ENCODE measurements at regions not wholly inside any gene's neighbourhood (a gene's known extent, or its start where the extent isn't known, plus 50 kb on each side); places are given as distances from the start of the nearest gene placed in this dataset.

GRCh38 chr3:43180694-43181093 is 74.8 kb upstream of the POMGNT2 start:
- H3K4me1 ChIP-seq (ENCODE audit: control insufficient read depth, insufficient read depth, low read length), result no peaks in the 10 kb centered on the region
- DNase-seq (ENCODE audit: low read depth, low spot score) (no peak), ATAC-seq (no peak)
- TF ChIP-seq CTCF (IDR thresholded peaks at IDR 0.05) (no peak), TCF7L2 (IDR thresholded peaks at IDR 0.05; ENCODE audit: low read depth, low read length) (no peak), SIN3A (IDR thresholded peaks at IDR 0.05; ENCODE audit: borderline replicate concordance, insufficient read depth, low read depth, low read length) (no peak), POLR2AphosphoS5 (IDR thresholded peaks at IDR 0.05; ENCODE audit: low read depth, low read length) (no peak), REST (IDR thresholded peaks at IDR 0.05; ENCODE audit: insufficient read depth in 1 of 2, low read depth in 2 of 2, low read length in 1 of 2) (no peak)
- CTCF ChIA-PET, result no interaction called here
- BruUV-seq (replicated peaks), result no TSS peak
- H3K4me3 ChIP-seq (ENCODE audit: low read depth in 2 of 2, low read length in 2 of 2), result no peak overlapping the region
- intact Hi-C loops (cut with micrococcal nuclease; ENCODE audit: unreplicated experiment), result no loop called here
- H3K9me3 ChIP-seq (ENCODE audit: control insufficient read depth, insufficient read depth, low read depth, low read length), result no peaks in the 10 kb centered on the region
- no peaks in the 10 kb centered on the region for H3K27me3 ChIP-seq (ENCODE audit: control insufficient read depth, insufficient read depth, low read length)
- POLR2A ChIA-PET, result no interaction called here
- in situ Hi-C loops (cut with HindIII; ENCODE audit: low pct_unique_long_range_greater_than_20kb, low sequenced_read_pairs), result no loop called here
- H3K36me3 ChIP-seq (ENCODE audit: control insufficient read depth, insufficient read depth, low read length), result no peaks in the 10 kb centered on the region
- H3K27ac ChIP-seq (ENCODE audit: low read length), result no peak overlapping the region

- intact Hi-C loops (cut with micrococcal nuclease; ENCODE audit: unreplicated experiment) (no loop called here), in situ Hi-C loops (cut with HindIII; ENCODE audit: low pct_unique_long_range_greater_than_20kb, low sequenced_read_pairs) (no loop called here)
- ChIA-PET POLR2A (no interaction called here), CTCF (no interaction called here)
- no peak for DNase-seq (ENCODE audit: low read depth, low spot score)
- Histone ChIP-seq H3K4me1 (ENCODE audit: control insufficient read depth, insufficient read depth, low read length) (no peaks in the 10 kb centered on the region), H3K36me3 (ENCODE audit: control insufficient read depth, insufficient read depth, low read length) (no peaks in the 10 kb centered on the region), H3K27ac (ENCODE audit: low read length) (no peak overlapping the region), H3K27me3 (ENCODE audit: control insufficient read depth, insufficient read depth, low read length) (no peaks in the 10 kb centered on the region), H3K4me3 (ENCODE audit: low read depth in 2 of 2, low read length in 2 of 2) (no peak overlapping the region), H3K9me3 (ENCODE audit: control insufficient read depth, insufficient read depth, low read depth, low read length) (no peaks in the 10 kb centered on the region)
- TF ChIP-seq REST (IDR thresholded peaks at IDR 0.05; ENCODE audit: insufficient read depth in 1 of 2, low read depth in 2 of 2, low read length in 1 of 2) (no peak), TCF7L2 (IDR thresholded peaks at IDR 0.05; ENCODE audit: low read depth, low read length) (no peak), CTCF (IDR thresholded peaks at IDR 0.05) (no peak), POLR2AphosphoS5 (IDR thresholded peaks at IDR 0.05; ENCODE audit: low read depth, low read length) (no peak), SIN3A (IDR thresholded peaks at IDR 0.05; ENCODE audit: borderline replicate concordance, insufficient read depth, low read depth, low read length) (no peak)
- no TSS peak for BruUV-seq (replicated peaks)
- ATAC-seq, result no peak; the same call in 1 of the 2 replicates
Measured at GRCh38 chr3:43180027-43180426, 74.1 kb upstream of the POMGNT2 start.
